ENCODE measurements at regions not wholly inside any gene's neighbourhood (a gene's known extent, or its start where the extent isn't known, plus 50 kb on each side); places are given as distances from the start of the nearest gene placed in this dataset.

GRCh38 chr18:45275367-45276113 is 339.7 kb upstream of the SLC14A2 start:
- H3K9me3 ChIP-seq (ENCODE audit: low read length) = no peaks in the 10 kb centered on the region
- H3K9me2 ChIP-seq (ENCODE audit: insufficient read depth, low read length) = no peaks in the 10 kb centered on the region
- intact Hi-C loops (cut with micrococcal nuclease; ENCODE audit: unreplicated experiment) = loop anchor here (2.0 kb wide), 1 partner anchor 109 kb away; no protein-coding TSS in a partner anchor
- POLR2A ChIA-PET = interaction anchor here (0.6 kb wide), 1 partner anchor 104 kb away, joined by 3 read pairs; no protein-coding TSS in a partner anchor
- H3K79me2 ChIP-seq (ENCODE audit: insufficient read depth, low read depth, low read length) = no peaks in the 10 kb centered on the region
- peak; percentile 82 for TF ChIP-seq CTCF (conservative IDR thresholded peaks at IDR 0.05; ENCODE audit: low read length)
- TF ChIP-seq EZH2phosphoT487 (IDR thresholded peaks at IDR 0.05; ENCODE audit: borderline replicate concordance, low read depth, low read length) = no peak
- no peaks in the 10 kb centered on the region for H4K20me1 ChIP-seq (ENCODE audit: insufficient read depth, low read length)
- no peak overlapping the region for H3K27ac ChIP-seq (ENCODE audit: low read depth, low read length, poor library complexity, severe bottlenecking)
- CTCF ChIA-PET (ENCODE audit: unreplicated experiment) = no interaction called here
- no peak overlapping the region for H3K4me2 ChIP-seq (ENCODE audit: low read length)
- H3K36me3 ChIP-seq (ENCODE audit: insufficient read depth, low read length) = no peaks in the 10 kb centered on the region
- no TSS peak for BruUV-seq (replicated peaks)
- no peak overlapping the region for H2AFZ ChIP-seq (ENCODE audit: low read length)
- H3K4me1 ChIP-seq (ENCODE audit: insufficient read depth, low read length, poor library complexity, severe bottlenecking) = no peaks in the 10 kb centered on the region
- H3K4me3 ChIP-seq (ENCODE audit: low read depth, low read length, poor library complexity, severe bottlenecking) = no peak overlapping the region
- peak; percentile 19 for DNase-seq (ENCODE audit: low spot score)

GRCh38 chr18:45276878-45277277 is 338.4 kb upstream of the SLC14A2 start:
- intact Hi-C loops (cut with micrococcal nuclease; ENCODE audit: unreplicated experiment) = no loop called here
- POLR2A ChIA-PET = interaction anchor here (1.1 kb wide), 1 partner anchor 11 kb away, joined by 3 read pairs; no protein-coding TSS in a partner anchor
- no TSS peak for BruUV-seq (replicated peaks)

GRCh38 chr18:45277908-45278307 is 337.4 kb upstream of the SLC14A2 start:
- no peak for DNase-seq (ENCODE audit: low spot score)
- Histone ChIP-seq H3K36me3 (ENCODE audit: insufficient read depth, low read length) (no peaks in the 10 kb centered on the region), H3K9me3 (ENCODE audit: low read length) (no peaks in the 10 kb centered on the region), H3K27ac (ENCODE audit: low read depth, low read length, poor library complexity, severe bottlenecking) (no peak overlapping the region), H3K79me2 (ENCODE audit: insufficient read depth, low read depth, low read length) (no peaks in the 10 kb centered on the region), H4K20me1 (ENCODE audit: insufficient read depth, low read length) (no peaks in the 10 kb centered on the region), H3K4me2 (ENCODE audit: low read length) (no peak overlapping the region), H3K4me1 (ENCODE audit: insufficient read depth, low read length, poor library complexity, severe bottlenecking) (no peaks in the 10 kb centered on the region), H3K4me3 (ENCODE audit: low read depth, low read length, poor library complexity, severe bottlenecking) (no peak overlapping the region), H3K9me2 (ENCODE audit: insufficient read depth, low read length) (no peaks in the 10 kb centered on the region), H2AFZ (ENCODE audit: low read length) (no peak overlapping the region)
- ChIA-PET POLR2A (no interaction called here), CTCF (ENCODE audit: unreplicated experiment) (no interaction called here)
- TF ChIP-seq CTCF (conservative IDR thresholded peaks at IDR 0.05; ENCODE audit: low read length) = no peak
- TF ChIP-seq EZH2phosphoT487 (IDR thresholded peaks at IDR 0.05; ENCODE audit: borderline replicate concordance, low read depth, low read length) = no peak
- intact Hi-C loops (cut with micrococcal nuclease; ENCODE audit: unreplicated experiment) = no loop called here
- no TSS peak for BruUV-seq (replicated peaks)

More at GRCh38 chr18:45276878-45277277, 338.4 kb upstream of the SLC14A2 start:
- Histone ChIP-seq H3K9me2 (ENCODE audit: insufficient read depth, low read length) (no peaks in the 10 kb centered on the region), H3K79me2 (ENCODE audit: insufficient read depth, low read depth, low read length) (no peaks in the 10 kb centered on the region), H3K4me3 (ENCODE audit: low read depth, low read length, poor library complexity, severe bottlenecking) (no peak overlapping the region), H3K9me3 (ENCODE audit: low read length) (no peaks in the 10 kb centered on the region), H3K4me2 (ENCODE audit: low read length) (no peak overlapping the region), H3K4me1 (ENCODE audit: insufficient read depth, low read length, poor library complexity, severe bottlenecking) (no peaks in the 10 kb centered on the region), H4K20me1 (ENCODE audit: insufficient read depth, low read length) (no peaks in the 10 kb centered on the region), H3K27ac (ENCODE audit: low read depth, low read length, poor library complexity, severe bottlenecking) (no peak overlapping the region), H3K36me3 (ENCODE audit: insufficient read depth, low read length) (no peaks in the 10 kb centered on the region), H2AFZ (ENCODE audit: low read length) (no peak overlapping the region)
- TF ChIP-seq EZH2phosphoT487 (IDR thresholded peaks at IDR 0.05; ENCODE audit: borderline replicate concordance, low read depth, low read length) = no peak
- CTCF ChIA-PET (ENCODE audit: unreplicated experiment) = no interaction called here
- no peak for DNase-seq (ENCODE audit: low spot score)
